ENCODE measurements at regions not wholly inside any gene's neighbourhood (a gene's known extent, or its start where the extent isn't known, plus 50 kb on each side); places are given as distances from the start of the nearest gene placed in this dataset.

DNA sequence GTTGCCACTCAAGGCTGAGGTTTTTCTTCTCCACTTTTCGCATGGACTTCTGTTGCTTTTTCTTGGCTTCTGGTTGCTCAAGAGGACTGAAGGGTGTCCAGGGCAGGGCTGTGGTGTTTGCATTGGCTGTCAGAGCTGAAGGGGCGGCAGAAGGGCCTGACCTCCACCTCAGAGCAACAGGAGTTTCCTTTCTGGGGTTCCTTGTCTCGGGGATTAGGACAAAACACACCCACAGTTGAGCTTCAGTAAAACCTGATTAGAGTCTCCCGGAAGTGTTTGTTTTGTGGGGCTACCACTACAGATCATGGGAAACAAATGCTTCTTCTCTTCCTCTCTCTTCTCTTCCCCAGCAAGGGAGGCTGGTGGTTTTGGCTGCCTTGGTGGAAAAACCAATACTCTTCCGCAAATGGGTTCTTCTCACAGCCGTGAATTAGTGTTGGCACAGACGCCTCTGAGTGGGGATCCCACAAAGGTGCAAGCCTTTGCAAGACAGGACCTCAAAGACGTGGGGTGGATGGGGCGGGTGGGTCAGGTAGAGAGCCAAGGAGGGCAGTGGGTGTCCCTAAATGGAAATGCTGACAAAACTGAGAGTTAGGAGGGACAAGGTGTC is 317.7 kb upstream of the TBX3 start:
- DNase-seq: no peak

DNA sequence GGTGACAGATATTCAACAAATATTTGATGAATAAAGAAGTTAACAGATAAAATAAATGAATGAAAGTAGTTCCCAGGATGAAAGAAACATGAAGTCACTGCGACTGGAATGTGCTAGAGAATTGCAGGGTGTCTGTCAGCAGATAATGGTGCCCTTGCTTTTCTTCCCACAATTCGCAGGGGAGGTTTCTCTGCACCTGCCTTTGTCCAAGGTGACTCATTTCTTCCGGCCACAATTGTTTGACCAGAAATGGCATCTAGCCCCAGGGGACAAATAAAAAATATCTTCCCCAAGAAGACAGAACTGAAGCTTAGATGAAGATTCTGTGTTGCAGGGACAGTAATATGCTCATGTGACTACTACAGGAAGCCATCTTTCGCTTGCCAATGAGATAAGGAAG is 316.1 kb upstream of the TBX3 start:
- no peak for DNase-seq

DNA sequence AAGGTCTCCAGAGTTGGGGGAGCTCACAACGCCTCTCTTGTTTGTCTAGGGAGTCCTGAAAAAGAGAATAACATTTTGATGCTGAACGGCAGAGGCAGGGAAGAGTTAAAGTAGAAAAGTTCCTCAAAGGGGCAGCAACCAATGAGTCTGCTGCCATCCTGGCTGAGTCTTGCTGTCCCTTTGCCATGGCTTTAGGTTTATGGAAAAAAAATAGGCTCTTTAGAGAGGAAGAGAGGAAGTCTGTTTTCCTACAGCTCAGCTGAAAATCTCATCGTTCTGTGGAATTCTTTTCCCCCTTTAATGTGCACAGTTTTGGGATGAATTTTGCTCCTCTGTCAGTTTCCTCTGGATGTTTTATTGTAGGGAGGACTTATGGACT is 314.8 kb upstream of the TBX3 start:
- DNase-seq: no peak

DNA sequence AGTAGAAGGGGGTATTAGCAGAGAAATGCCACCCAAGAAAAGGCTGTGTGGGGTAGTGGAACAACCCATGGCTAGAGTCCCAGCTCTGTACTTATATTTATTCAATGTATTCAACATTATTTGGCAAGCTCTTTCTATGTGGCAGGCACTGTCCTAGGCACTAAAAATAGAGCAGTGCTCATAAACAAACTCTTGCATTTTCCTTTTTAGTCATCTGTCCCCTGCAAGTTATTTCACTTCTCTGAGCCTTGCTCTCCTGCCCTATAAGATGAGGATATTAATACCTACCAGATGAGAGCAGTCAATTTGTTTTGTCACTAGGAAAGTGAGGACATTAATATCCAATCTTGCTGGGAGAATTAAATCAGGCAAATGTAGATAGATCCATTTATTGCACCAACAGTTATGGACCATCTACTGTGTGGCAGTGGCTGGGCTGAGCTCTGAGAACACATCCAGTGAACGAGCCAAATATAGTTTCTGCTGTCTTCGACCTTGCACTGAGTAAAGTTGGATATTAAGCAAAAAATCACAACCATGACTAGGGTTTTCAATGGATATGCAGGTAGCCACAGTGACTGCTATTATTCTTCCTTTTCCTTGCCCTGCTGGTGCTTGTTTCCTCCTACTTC is 314.3 kb upstream of the TBX3 start:
- DNase-seq: no peak

GRCh38 chr12:114996382-114996781 is 312.4 kb upstream of the TBX3 start:
- no peak for DNase-seq

DNA sequence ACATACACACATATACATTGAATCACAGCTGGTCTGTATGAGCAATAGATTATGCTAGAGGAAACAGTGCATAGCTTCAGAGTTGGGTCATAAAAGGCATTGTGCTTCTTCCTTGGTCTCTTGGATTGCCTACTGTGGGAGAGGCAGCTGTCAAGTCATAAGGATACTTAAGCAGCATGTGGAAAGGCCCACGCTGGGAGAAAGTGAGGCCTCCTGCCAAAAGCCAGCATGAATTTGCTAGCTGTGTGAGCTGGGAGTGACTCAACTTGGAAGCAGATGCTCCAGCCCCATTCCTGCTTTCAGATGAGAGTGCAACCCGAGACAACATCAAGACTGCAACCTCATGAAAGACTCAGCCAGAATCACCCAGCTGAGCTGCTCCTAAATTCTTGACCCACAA is 311.9 kb upstream of the TBX3 start:
- no peak for DNase-seq

GRCh38 chr12:114993165-114993564 is 309.2 kb upstream of the TBX3 start:
- DNase-seq: no peak

- DNase-seq: no peak
Measured at GRCh38 chr12:114992443-114992842, 308.5 kb upstream of the TBX3 start.

- no peak for DNase-seq
Measured at GRCh38 chr12:114990381-114990780, 306.4 kb upstream of the TBX3 start.

GRCh38 chr12:114986849-114987248 is 302.9 kb upstream of the TBX3 start:
- no peak for DNase-seq

GRCh38 chr12:114986178-114986714 is 302.3 kb upstream of the TBX3 start:
- no peak for DNase-seq

DNA sequence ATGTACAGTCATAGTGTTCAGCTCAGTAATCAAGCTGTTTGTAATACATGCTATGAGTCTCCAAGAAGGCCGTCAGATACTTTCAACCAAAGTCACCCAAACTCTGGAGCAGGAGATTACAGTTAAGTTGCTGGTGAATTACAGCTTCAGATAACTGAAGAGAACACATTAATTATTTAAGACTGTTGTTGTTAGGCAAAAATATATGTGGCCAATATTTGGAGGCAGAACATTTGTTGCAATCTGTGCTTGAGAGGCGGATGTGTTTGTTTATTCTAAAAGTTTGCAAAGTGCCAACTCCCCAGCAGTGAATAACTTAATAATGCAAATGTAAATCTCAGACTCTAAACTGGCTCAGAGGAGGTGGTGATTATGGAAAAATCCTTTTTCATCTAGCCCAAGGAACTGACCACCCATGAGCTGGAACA is 300.7 kb upstream of the TBX3 start:
- DNase-seq: no peak

DNA sequence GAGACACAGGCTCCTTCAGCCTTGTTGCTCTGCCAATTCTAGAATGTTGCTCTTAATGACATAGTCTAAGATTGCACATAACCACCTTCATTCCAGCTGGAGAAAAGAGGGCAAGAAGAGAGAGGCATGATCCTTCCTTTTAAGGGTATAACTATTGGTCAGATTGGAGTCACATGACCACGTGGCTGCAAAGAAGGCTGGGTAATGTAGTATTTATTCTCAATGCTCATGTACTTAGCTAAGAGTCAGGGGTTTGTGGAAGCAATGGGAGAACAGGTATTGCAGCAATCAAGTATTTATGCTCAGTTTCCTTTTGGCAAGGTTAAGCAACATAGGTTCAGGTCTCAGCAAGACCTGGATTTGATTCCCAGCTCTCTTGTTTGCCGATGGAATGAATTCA is 298.8 kb upstream of the TBX3 start:
- no peak for DNase-seq

- DNase-seq: no peak
Measured at GRCh38 chr12:114981036-114981435, 297.1 kb upstream of the TBX3 start.

DNA sequence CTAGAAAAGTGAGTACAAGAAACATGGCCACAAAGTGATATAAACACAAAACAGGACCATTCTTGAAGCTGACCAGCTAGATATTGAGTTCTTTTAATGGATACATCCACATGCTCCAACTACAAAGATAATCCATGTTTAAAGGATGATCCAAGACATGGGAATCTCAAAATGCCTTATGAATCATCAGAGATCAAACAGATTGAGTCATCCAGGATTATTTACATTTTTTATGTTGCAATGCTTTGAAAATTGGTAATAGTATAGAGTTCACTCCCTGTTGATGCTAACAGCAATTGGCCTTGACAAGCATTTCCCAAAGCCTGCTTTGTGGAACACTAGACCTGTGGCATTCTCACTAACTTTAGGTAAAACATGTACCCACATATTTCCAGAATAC is 293.0 kb upstream of the TBX3 start:
- no peak for DNase-seq

- DNase-seq: no peak
Measured at GRCh38 chr12:114976372-114976771, 292.4 kb upstream of the TBX3 start.

DNA sequence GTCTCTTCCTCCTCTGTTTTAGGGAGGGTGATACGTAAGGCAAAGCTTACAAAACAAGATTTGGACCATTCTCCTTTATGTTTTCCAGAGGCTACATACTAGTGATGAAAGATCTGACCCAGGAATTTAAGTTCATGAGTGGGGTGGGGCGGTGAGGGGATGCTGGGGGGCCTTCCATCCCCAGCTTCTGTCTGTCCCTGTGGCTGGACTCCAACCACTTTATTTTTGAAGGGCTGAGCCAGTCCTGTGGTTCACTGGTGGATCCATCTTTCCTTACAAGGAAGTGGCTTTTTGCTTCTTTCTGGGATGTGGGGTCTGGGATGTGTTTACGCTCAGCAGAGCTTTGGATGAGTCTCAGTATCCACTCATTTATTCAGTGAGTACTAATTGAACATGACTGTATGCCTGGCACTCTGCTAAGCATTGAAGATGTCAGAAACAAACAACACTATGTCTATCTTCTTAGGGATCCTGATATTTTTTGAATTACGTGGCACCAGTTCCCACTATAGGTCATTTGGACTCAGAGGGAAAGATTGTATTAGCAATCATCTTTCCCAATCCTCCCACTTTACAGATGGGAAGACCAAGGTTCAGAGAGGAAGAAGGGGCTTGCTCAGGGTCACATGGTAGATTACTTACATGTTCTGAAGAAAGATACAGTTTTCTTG is 291.8 kb upstream of the TBX3 start:
- no peak for DNase-seq

DNA sequence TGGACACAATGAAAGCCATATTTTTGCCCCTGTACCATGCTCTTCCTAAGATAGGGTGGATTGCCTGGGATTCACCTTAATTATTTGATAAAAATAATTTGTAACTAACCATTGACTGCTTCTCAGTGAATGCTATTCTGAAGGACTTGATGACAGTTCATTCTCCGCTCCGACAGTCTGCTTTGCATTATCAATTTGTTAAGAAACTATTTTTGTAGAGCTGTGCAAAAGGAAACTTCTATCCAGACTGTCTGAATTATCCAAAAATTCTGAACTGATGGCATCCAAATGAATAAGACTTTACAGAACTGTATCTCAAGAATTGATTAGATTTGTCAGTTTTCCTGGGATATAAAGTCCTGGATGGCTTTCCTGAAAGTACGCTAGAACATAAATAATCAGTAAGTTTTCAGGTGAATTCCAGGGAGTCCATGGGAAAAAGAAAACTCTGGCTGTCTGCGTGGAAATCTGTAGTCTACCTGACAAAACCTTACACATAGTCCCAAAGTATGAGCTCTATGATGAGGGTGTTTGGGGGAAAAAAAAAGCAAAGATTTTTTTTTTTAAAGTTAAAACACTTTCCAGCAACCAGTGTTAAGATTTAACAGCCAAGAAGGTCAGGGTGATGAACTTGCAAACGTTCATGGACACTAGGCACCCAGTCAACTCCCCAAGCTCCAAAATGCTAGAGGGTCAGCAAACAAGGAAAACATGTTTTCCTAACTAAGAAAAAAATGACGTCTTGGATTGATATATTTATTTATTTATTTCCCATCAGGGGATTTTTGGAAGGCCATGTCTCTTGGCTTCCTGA is 291.1 kb upstream of the TBX3 start:
- no peak for DNase-seq

- no peak for DNase-seq
Measured at GRCh38 chr12:114974333-114974732, 290.4 kb upstream of the TBX3 start.

DNA sequence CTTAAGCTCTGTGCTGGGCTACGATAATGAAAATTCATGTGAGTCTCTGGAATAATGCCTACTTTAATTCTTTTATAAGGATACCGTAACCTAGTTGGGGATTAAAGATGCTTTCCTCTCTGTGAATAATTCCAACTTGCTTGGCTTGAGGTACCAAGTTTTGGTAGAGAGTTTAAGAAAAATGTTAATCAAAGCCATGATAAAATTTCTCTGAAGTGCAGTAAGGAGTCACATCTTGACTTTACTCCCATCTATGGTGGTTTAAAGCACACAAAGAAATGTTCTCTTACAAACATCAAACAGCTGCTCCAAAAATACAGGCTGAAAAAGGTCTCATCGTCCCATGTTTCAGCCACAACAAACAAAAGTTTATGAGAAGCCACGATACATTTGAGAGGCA is 284.8 kb upstream of the TBX3 start:
- no peak for DNase-seq

- DNase-seq: no peak
Measured at GRCh38 chr12:114967151-114967550, 283.2 kb upstream of the TBX3 start.

- DNase-seq: no peak
Measured at GRCh38 chr12:114964841-114965240, 280.9 kb upstream of the TBX3 start.

GRCh38 chr12:114963846-114964245 is 279.9 kb upstream of the TBX3 start:
- no peak for DNase-seq

DNA sequence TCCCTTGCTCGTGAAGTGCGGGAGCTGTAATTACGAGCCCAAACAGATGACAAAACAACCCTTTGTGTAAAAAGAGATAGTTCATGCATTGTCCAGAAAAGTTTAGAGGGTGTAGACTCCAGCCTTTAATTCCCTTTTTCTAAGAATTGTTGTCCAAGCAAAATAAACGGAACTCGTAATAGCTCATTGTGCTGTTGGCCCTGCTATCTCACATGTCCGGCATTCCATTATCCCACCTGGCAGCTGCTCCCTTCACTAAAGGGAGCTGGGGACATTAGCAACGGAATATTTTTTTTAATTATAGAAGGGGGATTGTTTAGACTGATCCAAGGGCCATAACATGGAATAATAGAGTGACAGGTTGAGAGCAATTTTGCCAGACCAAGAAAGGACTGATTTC is 277.5 kb upstream of the TBX3 start:
- DNase-seq: no peak
